WTC11 (cell line): ENCODE measurements at regions not wholly inside any gene's neighbourhood (a gene's known extent, or its start where the extent isn't known, plus 50 kb on each side); places are given as distances from the start of the nearest gene placed in this dataset.

Source experiments
- CTCF ChIP-seq: fragments of 200-600 bp; IDR thresholded peaks from 2 replicates; pipeline ENCODE4 v1.8.0; 2022; ENCODE audit warnings: antibody characterized with exemption
- TCF7 ChIP-seq: sonication (generic); formaldehyde crosslinking; IDR thresholded peaks from 2 replicates; pipeline ENCODE4 v1.8.0; 2022; ENCODE audit warnings: mild to moderate bottlenecking, low read depth, missing genetic modification reagents, moderate library complexity

GRCh38 chr1:229028987-229029878, 241.7 kb upstream of the RAB4A start:
- TF ChIP-seq CTCF (no peak), TCF7 (CRISPR knock-in tag) (no peak)
